ENCODE measurements at regions not wholly inside any gene's neighbourhood (a gene's known extent, or its start where the extent isn't known, plus 50 kb on each side); places are given as distances from the start of the nearest gene placed in this dataset.

GRCh38 chr21:31455506-31455905, 111.4 kb upstream of the TIAM1 start:
- H3K36me3 ChIP-seq (ENCODE audit: low read depth), result no peaks in the 10 kb centered on the region
- no peaks in the 10 kb centered on the region for H3K9me3 ChIP-seq (ENCODE audit: severe bottlenecking)
- ATAC-seq (ENCODE audit: low read depth) (no peak), DNase-seq (ENCODE audit: low spot score) (no peak)
- H3K27ac ChIP-seq (ENCODE audit: poor library complexity, severe bottlenecking), result no peak overlapping the region
- H3K4me3 ChIP-seq (ENCODE audit: severe bottlenecking), result no peak overlapping the region
- no peaks in the 10 kb centered on the region for H3K4me1 ChIP-seq (ENCODE audit: insufficient read depth, poor library complexity, severe bottlenecking)
- TF ChIP-seq CTCF (IDR thresholded peaks at IDR 0.05; ENCODE audit: poor library complexity, severe bottlenecking), result no peak
- no peaks in the 10 kb centered on the region for H3K27me3 ChIP-seq (ENCODE audit: insufficient read depth, poor library complexity, severe bottlenecking)

- Histone ChIP-seq H3K4me1 (ENCODE audit: insufficient read depth, poor library complexity, severe bottlenecking) (no peaks in the 10 kb centered on the region), H3K4me3 (ENCODE audit: severe bottlenecking) (no peak overlapping the region), H3K36me3 (ENCODE audit: low read depth) (no peaks in the 10 kb centered on the region), H3K9me3 (ENCODE audit: severe bottlenecking) (no peaks in the 10 kb centered on the region), H3K27me3 (ENCODE audit: insufficient read depth, poor library complexity, severe bottlenecking) (no peaks in the 10 kb centered on the region), H3K27ac (ENCODE audit: poor library complexity, severe bottlenecking) (no peak overlapping the region)
- no peak for TF ChIP-seq CTCF (IDR thresholded peaks at IDR 0.05; ENCODE audit: poor library complexity, severe bottlenecking)
- no peak for ATAC-seq (ENCODE audit: low read depth)
- DNase-seq (ENCODE audit: low spot score), result no peak
These were observed 106.9 kb upstream of the TIAM1 start for GRCh38 chr21:31450980-31451379.

GRCh38 chr21:31449921-31450535, 106.0 kb upstream of the TIAM1 start:
- no peak for DNase-seq (ENCODE audit: low spot score)
- no peak for ATAC-seq (ENCODE audit: low read depth)

GRCh38 chr21:31448496-31448895, 104.4 kb upstream of the TIAM1 start:
- DNase-seq (ENCODE audit: low spot score) (no peak), ATAC-seq (ENCODE audit: low read depth) (no peak)
- Histone ChIP-seq H3K36me3 (ENCODE audit: low read depth) (no peaks in the 10 kb centered on the region), H3K27ac (ENCODE audit: poor library complexity, severe bottlenecking) (no peak overlapping the region), H3K4me1 (ENCODE audit: insufficient read depth, poor library complexity, severe bottlenecking) (no peaks in the 10 kb centered on the region), H3K4me3 (ENCODE audit: severe bottlenecking) (no peak overlapping the region), H3K27me3 (ENCODE audit: insufficient read depth, poor library complexity, severe bottlenecking) (no peaks in the 10 kb centered on the region), H3K9me3 (ENCODE audit: severe bottlenecking) (no peaks in the 10 kb centered on the region)
- no peak for TF ChIP-seq CTCF (IDR thresholded peaks at IDR 0.05; ENCODE audit: poor library complexity, severe bottlenecking)

More at GRCh38 chr21:31449921-31450535, 106.0 kb upstream of the TIAM1 start:
- no peaks in the 10 kb centered on the region for H3K36me3 ChIP-seq (ENCODE audit: low read depth)
- no peak overlapping the region for H3K4me3 ChIP-seq (ENCODE audit: severe bottlenecking)
- no peak overlapping the region for H3K27ac ChIP-seq (ENCODE audit: poor library complexity, severe bottlenecking)
- no peaks in the 10 kb centered on the region for H3K27me3 ChIP-seq (ENCODE audit: insufficient read depth, poor library complexity, severe bottlenecking)
- H3K9me3 ChIP-seq (ENCODE audit: severe bottlenecking), result no peaks in the 10 kb centered on the region
- H3K4me1 ChIP-seq (ENCODE audit: insufficient read depth, poor library complexity, severe bottlenecking), result no peaks in the 10 kb centered on the region
- no peak for TF ChIP-seq CTCF (IDR thresholded peaks at IDR 0.05; ENCODE audit: poor library complexity, severe bottlenecking)

GRCh38 chr21:31447505-31447904, 103.4 kb upstream of the TIAM1 start:
- TF ChIP-seq CTCF (IDR thresholded peaks at IDR 0.05; ENCODE audit: poor library complexity, severe bottlenecking), result no peak
- Histone ChIP-seq H3K9me3 (ENCODE audit: severe bottlenecking) (no peaks in the 10 kb centered on the region), H3K4me1 (ENCODE audit: insufficient read depth, poor library complexity, severe bottlenecking) (no peaks in the 10 kb centered on the region), H3K27me3 (ENCODE audit: insufficient read depth, poor library complexity, severe bottlenecking) (no peaks in the 10 kb centered on the region), H3K4me3 (ENCODE audit: severe bottlenecking) (no peak overlapping the region), H3K36me3 (ENCODE audit: low read depth) (no peaks in the 10 kb centered on the region), H3K27ac (ENCODE audit: poor library complexity, severe bottlenecking) (no peak overlapping the region)
- no peak for DNase-seq (ENCODE audit: low spot score)
- ATAC-seq (ENCODE audit: low read depth), result no peak

Data from RWPE2 (cell line).